Neural crest cell (in vitro differentiated cells): ENCODE measurements at regions not wholly inside any gene's neighbourhood (a gene's known extent, or its start where the extent isn't known, plus 50 kb on each side); places are given as distances from the start of the nearest gene placed in this dataset.

Source experiments
- DNase-seq: peaks from one replicate; pipeline ENCODE4 v3.0.0; 2021; ENCODE audit warnings: low read depth, mixed read lengths, low spot score
- H3K27ac Mint-ChIP-seq: one replicate; pipeline ENCODE4 v1.8.0; 2021; ENCODE audit warnings: mild to moderate bottlenecking, mixed read lengths; ENCODE audit not compliant: unreplicated experiment
- H3K27me3 Mint-ChIP-seq: 2 replicates; pipeline ENCODE4 v1.8.0; 2021; ENCODE audit warnings: low read depth, mild to moderate bottlenecking, mixed read lengths
- H3K36me3 Mint-ChIP-seq: 2 replicates; pipeline ENCODE4 v1.8.0; 2021; ENCODE audit warnings: low read depth, mild to moderate bottlenecking, mixed read lengths
- H3K4me1 Mint-ChIP-seq: 2 replicates; pipeline ENCODE4 v1.8.0; 2021; ENCODE audit warnings: mixed read lengths
- H3K4me3 Mint-ChIP-seq: one replicate; pipeline ENCODE4 v1.8.0; 2021; ENCODE audit warnings: mild to moderate bottlenecking, mixed read lengths
- H3K9me3 Mint-ChIP-seq: 2 replicates; pipeline ENCODE4 v1.8.0; 2021; ENCODE audit warnings: mixed read lengths
- CTCF ChIP-seq: fragments of 200-600 bp; sonication (generic); conservative IDR thresholded peaks from 2 replicates; pipeline ENCODE4 v1.5.0; 2021; ENCODE audit warnings: antibody characterized with exemption, mild to moderate bottlenecking

- Mint-ChIP-seq H3K27me3 (no peaks in the 10 kb centered on the region), H3K4me1 (no peaks in the 10 kb centered on the region), H3K9me3 (peaks cover 8% of the 10 kb centered on the region), H3K36me3 (peaks cover 4% of the 10 kb centered on the region), H3K27ac (no peak overlapping the region), H3K4me3 (no peak overlapping the region)
- TF ChIP-seq CTCF = no peak
- DNase-seq = no peak
Measured at GRCh38 chr2:145829931-145830330, 1310.0 kb upstream of the ZEB2 start.

GRCh38 chr2:145827235-145827634, 1307.3 kb upstream of the ZEB2 start:
- Mint-ChIP-seq H3K4me3 (no peak overlapping the region), H3K4me1 (peaks cover 9% of the 10 kb centered on the region)
- no peak for DNase-seq

GRCh38 chr2:145824384-145824783, 1304.5 kb upstream of the ZEB2 start:
- H3K27me3 Mint-ChIP-seq = no peaks in the 10 kb centered on the region
- H3K9me3 Mint-ChIP-seq = peaks cover 8% of the 10 kb centered on the region
- no peak for TF ChIP-seq CTCF
- no peak overlapping the region for H3K4me3 Mint-ChIP-seq
- H3K27ac Mint-ChIP-seq = no peak overlapping the region
- DNase-seq = no peak
- H3K4me1 Mint-ChIP-seq = peaks cover 14% of the 10 kb centered on the region
- peaks cover 4% of the 10 kb centered on the region for H3K36me3 Mint-ChIP-seq

More at GRCh38 chr2:145827235-145827634, 1307.3 kb upstream of the ZEB2 start:
- H3K9me3 Mint-ChIP-seq = peaks cover 8% of the 10 kb centered on the region
- H3K36me3 Mint-ChIP-seq = peaks cover 4% of the 10 kb centered on the region
- H3K27me3 Mint-ChIP-seq = no peaks in the 10 kb centered on the region
- H3K27ac Mint-ChIP-seq = no peak overlapping the region
- TF ChIP-seq CTCF = no peak

- no peak overlapping the region for H3K27ac Mint-ChIP-seq
- H3K4me3 Mint-ChIP-seq = no peak overlapping the region
- no peaks in the 10 kb centered on the region for H3K27me3 Mint-ChIP-seq
- peaks cover 4% of the 10 kb centered on the region for H3K9me3 Mint-ChIP-seq
- TF ChIP-seq CTCF = no peak
- H3K36me3 Mint-ChIP-seq = no peaks in the 10 kb centered on the region
- DNase-seq = no peak
- H3K4me1 Mint-ChIP-seq = peaks cover 14% of the 10 kb centered on the region
Measured at GRCh38 chr2:145822892-145823534, 1303.1 kb upstream of the ZEB2 start.

GRCh38 chr2:145820651-145821050, 1300.7 kb upstream of the ZEB2 start:
- Mint-ChIP-seq H3K27me3 (no peaks in the 10 kb centered on the region), H3K36me3 (no peaks in the 10 kb centered on the region), H3K27ac (no peak overlapping the region), H3K9me3 (no peaks in the 10 kb centered on the region), H3K4me3 (no peak overlapping the region), H3K4me1 (peaks cover 14% of the 10 kb centered on the region)
- TF ChIP-seq CTCF = no peak
- DNase-seq = no peak
